ENCODE measurements at regions not wholly inside any gene's neighbourhood (a gene's known extent, or its start where the extent isn't known, plus 50 kb on each side); places are given as distances from the start of the nearest gene placed in this dataset.

DNA sequence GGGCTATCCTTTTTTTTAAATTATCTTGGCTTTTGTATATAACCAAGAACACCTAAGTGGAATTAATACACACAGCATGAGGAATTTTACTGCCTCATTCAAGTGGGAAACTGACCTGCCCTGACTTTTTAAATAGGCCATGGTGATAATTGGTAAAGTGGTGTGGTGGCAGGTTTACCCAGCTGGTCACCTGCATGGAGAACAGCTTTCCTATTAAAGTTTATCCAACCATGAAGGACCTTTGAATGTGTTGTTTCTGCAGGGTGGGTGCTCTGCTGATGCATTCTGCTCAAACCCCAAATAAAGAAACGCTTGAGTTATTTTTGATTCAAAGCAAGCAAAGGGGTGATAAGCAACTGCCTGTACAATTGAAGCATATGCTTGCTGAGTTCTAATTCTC is 261.0 kb upstream of the GRIN3A start:
- TF ChIP-seq, protein P1, sequence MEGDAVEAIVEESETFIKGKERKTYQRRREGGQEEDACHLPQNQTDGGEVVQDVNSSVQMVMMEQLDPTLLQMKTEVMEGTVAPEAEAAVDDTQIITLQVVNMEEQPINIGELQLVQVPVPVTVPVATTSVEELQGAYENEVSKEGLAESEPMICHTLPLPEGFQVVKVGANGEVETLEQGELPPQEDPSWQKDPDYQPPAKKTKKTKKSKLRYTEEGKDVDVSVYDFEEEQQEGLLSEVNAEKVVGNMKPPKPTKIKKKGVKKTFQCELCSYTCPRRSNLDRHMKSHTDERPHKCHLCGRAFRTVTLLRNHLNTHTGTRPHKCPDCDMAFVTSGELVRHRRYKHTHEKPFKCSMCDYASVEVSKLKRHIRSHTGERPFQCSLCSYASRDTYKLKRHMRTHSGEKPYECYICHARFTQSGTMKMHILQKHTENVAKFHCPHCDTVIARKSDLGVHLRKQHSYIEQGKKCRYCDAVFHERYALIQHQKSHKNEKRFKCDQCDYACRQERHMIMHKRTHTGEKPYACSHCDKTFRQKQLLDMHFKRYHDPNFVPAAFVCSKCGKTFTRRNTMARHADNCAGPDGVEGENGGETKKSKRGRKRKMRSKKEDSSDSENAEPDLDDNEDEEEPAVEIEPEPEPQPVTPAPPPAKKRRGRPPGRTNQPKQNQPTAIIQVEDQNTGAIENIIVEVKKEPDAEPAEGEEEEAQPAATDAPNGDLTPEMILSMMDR (IDR thresholded peaks at IDR 0.05; ENCODE audit: insufficient read depth, low read length, poor library complexity, severe bottlenecking): no peak
- no peak for DNase-seq (ENCODE audit: extremely low read depth, insufficient read length)
- H3K27me3 ChIP-seq (replicated peaks; ENCODE audit: control insufficient read depth, insufficient read depth, low read length): no peaks in the 10 kb centered on the region

DNA sequence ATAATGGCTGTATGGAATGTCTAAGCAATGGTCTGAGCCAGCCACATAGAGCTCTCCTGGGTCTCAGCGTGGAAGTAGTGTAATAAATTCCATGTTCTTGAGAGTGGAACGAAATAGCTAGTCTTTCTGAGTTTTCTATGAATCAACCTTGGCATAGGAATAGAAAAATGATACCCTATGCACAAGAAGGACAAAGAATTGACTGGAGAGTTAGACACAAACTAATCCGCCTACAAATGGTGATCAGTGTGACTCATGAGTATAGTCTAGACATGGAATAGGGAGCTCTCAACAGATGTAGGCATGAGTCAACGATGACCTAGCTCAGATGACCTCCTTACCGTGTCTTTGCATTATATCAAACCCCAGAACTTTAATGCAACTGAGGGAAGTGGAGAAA is 256.8 kb upstream of the GRIN3A start:
- TF ChIP-seq, protein P1 (IDR thresholded peaks at IDR 0.05; ENCODE audit: insufficient read depth, low read length, poor library complexity, severe bottlenecking): no peak
- H3K36me3 ChIP-seq (ENCODE audit: control insufficient read depth, insufficient read depth, low read length): no peaks in the 10 kb centered on the region
- no peak overlapping the region for H3K4me3 ChIP-seq (replicated peaks; ENCODE audit: low read depth, low read length)
- no peaks in the 10 kb centered on the region for H3K27me3 ChIP-seq (replicated peaks; ENCODE audit: control insufficient read depth, insufficient read depth, low read length)
- DNase-seq (ENCODE audit: extremely low read depth, insufficient read length): no peak

More for the DNA sequence above, 261.0 kb upstream of the GRIN3A start:
- Histone ChIP-seq H3K4me3 (replicated peaks; ENCODE audit: low read depth, low read length) (no peak overlapping the region), H3K36me3 (ENCODE audit: control insufficient read depth, insufficient read depth, low read length) (no peaks in the 10 kb centered on the region)

DNA sequence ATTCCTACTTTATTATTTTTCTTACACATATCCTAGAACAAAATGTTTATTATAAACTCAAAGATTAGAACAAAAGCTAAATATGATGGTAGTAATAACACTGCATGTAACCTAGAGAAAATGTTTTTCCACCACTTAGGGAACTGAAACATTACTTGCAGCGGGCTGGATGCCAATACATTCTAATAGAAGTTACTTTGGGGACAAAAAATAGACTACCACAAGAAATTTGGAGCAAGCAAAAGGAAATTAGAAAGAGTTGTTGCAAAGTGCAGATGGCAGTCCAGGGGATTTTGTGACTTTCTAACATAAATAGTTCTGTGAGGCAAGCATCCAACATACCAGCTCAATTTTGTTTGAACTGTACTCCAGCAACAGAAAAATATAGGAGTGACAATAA is 255.3 kb upstream of the GRIN3A start:
- TF ChIP-seq, protein P1 (IDR thresholded peaks at IDR 0.05; ENCODE audit: insufficient read depth, low read length, poor library complexity, severe bottlenecking): no peak
- H3K4me3 ChIP-seq (replicated peaks; ENCODE audit: low read depth, low read length): no peak overlapping the region
- H3K27me3 ChIP-seq (replicated peaks; ENCODE audit: control insufficient read depth, insufficient read depth, low read length): no peaks in the 10 kb centered on the region
- H3K36me3 ChIP-seq (ENCODE audit: control insufficient read depth, insufficient read depth, low read length): no peaks in the 10 kb centered on the region
- DNase-seq (ENCODE audit: extremely low read depth, insufficient read length): no peak

DNA sequence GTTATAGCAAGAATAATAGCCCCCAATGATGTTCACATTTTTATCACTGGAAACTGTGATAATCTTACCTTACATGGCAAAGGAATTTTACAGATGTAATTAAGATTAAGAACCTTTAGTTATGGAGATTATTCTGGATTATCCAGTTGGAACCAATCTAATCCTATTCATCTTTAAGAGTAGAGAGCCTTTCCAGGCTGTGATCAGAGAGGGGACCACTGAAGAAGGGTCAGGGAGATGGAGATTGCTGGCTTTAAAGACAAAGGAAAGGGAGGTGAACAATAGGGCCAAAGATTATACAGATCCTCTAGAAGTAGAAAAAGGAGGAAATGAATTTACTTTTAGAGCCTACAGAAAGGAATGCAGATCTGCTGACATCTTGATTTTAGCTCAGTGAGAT is 253.5 kb upstream of the GRIN3A start:
- DNase-seq (ENCODE audit: extremely low read depth, insufficient read length): no peak
- H3K36me3 ChIP-seq (ENCODE audit: control insufficient read depth, insufficient read depth, low read length): no peaks in the 10 kb centered on the region
- H3K4me3 ChIP-seq (replicated peaks; ENCODE audit: low read depth, low read length): no peak overlapping the region
- no peaks in the 10 kb centered on the region for H3K27me3 ChIP-seq (replicated peaks; ENCODE audit: control insufficient read depth, insufficient read depth, low read length)
- TF ChIP-seq, protein P1 (IDR thresholded peaks at IDR 0.05; ENCODE audit: insufficient read depth, low read length, poor library complexity, severe bottlenecking): no peak

DNA sequence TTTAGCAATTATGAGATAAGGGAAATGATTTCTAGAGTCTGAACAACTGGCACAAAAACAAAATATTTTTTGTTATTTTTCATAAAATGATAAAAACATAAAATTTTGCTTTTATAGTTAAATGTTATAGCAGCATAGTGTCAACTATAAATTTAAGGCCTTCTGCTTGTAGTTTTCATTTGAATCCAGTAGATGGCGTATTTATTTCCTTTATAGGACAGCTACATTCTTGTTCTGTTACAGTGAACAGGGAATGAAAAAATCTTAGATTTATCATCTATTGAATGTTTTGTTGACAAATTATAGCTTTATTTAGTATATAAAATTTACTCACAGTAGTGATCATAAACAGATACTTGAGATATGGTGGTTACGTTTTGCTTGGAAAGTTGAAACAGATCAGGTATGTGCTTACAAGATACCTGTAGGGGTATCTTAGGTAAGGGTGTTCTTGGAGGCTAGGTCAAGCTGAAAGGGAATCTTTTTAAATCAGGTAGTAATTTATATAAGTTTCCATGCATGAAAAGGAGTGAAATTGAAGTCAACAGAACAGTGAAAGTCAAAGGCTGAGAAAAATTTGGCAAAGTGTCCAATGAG is 239.3 kb upstream of the GRIN3A start:
- peak; percentile 1 for DNase-seq (ENCODE audit: extremely low read depth, insufficient read length)
- H3K4me3 ChIP-seq (replicated peaks; ENCODE audit: low read depth, low read length): no peak overlapping the region
- no peaks in the 10 kb centered on the region for H3K27me3 ChIP-seq (replicated peaks; ENCODE audit: control insufficient read depth, insufficient read depth, low read length)
- TF ChIP-seq, protein P1 (IDR thresholded peaks at IDR 0.05; ENCODE audit: insufficient read depth, low read length, poor library complexity, severe bottlenecking): peak; percentile 48
- no peaks in the 10 kb centered on the region for H3K36me3 ChIP-seq (ENCODE audit: control insufficient read depth, insufficient read depth, low read length)

DNA sequence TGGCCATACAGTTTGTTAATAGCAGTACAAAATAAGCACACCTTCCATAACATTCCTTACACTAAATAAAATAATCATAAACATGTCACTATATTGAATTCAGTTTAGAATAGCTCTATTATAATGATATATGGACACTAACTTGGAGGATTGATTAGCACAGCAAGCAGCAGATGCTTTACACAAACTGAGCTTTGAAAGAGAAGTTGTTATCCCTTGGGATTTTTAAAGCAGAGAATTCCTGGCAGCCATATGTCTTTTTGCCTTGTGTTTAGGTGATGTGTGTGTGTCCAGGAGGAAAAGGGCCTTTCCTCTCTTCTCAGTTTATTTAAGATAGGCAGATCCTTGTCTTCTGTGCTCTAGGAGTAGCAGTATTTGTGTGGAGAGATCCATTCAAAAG is 232.2 kb upstream of the GRIN3A start:
- TF ChIP-seq, protein P1 (IDR thresholded peaks at IDR 0.05; ENCODE audit: insufficient read depth, low read length, poor library complexity, severe bottlenecking): no peak
- no peaks in the 10 kb centered on the region for H3K27me3 ChIP-seq (replicated peaks; ENCODE audit: control insufficient read depth, insufficient read depth, low read length)
- no peaks in the 10 kb centered on the region for H3K36me3 ChIP-seq (ENCODE audit: control insufficient read depth, insufficient read depth, low read length)
- H3K4me3 ChIP-seq (replicated peaks; ENCODE audit: low read depth, low read length): no peak overlapping the region
- DNase-seq (ENCODE audit: extremely low read depth, insufficient read length): no peak

Measured in GM06990 (cell line).